Adrenal gland (tissue), 9 donors: ENCODE measurements at regions not wholly inside any gene's neighbourhood (a gene's known extent, or its start where the extent isn't known, plus 50 kb on each side); places are given as distances from the start of the nearest gene placed in this dataset.

Source experiments
- DNase-seq, 7 donors: peaks; one replicate each; pipeline ENCODE4 v3.0.0-alpha.2; 2019 to 2020
- H3K27ac ChIP-seq, 5 donors: fragments of 200-600 bp; sonication (generic) in 4 of 5; 1 replicate in 3 of 5; 2 replicates in 2 of 5; pipeline versions ENCODE4 v1.5.1 to v1.8.0; 2016 to 2020; ENCODE audit warnings: mild to moderate bottlenecking in 1 of 5
- H3K27me3 ChIP-seq: fragments of 200-600 bp; 2 replicates; pipeline ENCODE4 v1.8.0; 2021
- H3K36me3 ChIP-seq, 2 donors: fragments of 200-600 bp; replicated peaks in 1 of 2; 1 replicate in 1 of 2; 2 replicates in 1 of 2; pipeline versions ENCODE4 v1.5.1 to v1.8.0; 2018 to 2022
- H3K4me1 ChIP-seq, 2 donors: fragments of 200-600 bp; replicated peaks in 1 of 2; 1 replicate in 1 of 2; 2 replicates in 1 of 2; pipeline versions ENCODE4 v1.5.1 to v1.8.0; 2018 to 2021
- H3K4me3 ChIP-seq, 4 donors: fragments of 200-600 bp; sonication (generic) in 3 of 4; one replicate each; pipeline ENCODE4 v1.5.1; 2016 to 2018
- H3K9me3 ChIP-seq, 3 donors: fragments of 200-600 bp; sonication (generic) in 1 of 3; replicated peaks in 1 of 3; 1 replicate in 2 of 3; 2 replicates in 1 of 3; pipeline versions ENCODE4 v1.5.1 to v1.8.0; 2016 to 2021
- CTCF ChIP-seq, 6 experiments: fragments of 450-650 bp in 4 of 6; fragments of 200-600 bp in 2 of 6; sonication (generic) in 1 of 6; IDR thresholded peaks; 1 replicate in 5 of 6; 2 replicates in 1 of 6; pipeline versions ENCODE4 v1.5.1 to v1.8.0; 2016 to 2021; ENCODE audit warnings: antibody characterized with exemption in 6 of 6, mild to moderate bottlenecking in 2 of 6, moderate library complexity in 1 of 6
- POLR2A ChIP-seq, 2 donors: fragments of 450-650 bp; IDR thresholded peaks; one replicate each; pipeline ENCODE4 v1.6.1; 2017; ENCODE audit warnings: antibody characterized with exemption in 2 of 2, mild to moderate bottlenecking in 2 of 2, moderate library complexity in 1 of 2
- WGBS, 4 donors: extraction: QIAGEN DNeasy Blood & Tissue Kit in 2 of 4; methylation state at CpG; one replicate each; pipeline versions ENCODE4 v1.1.5 to v1.1.7; 2013 to 2017; 5-methylcytosine and 5-hydroxymethylcytosine counted together
- intact Hi-C, 2 donors: fragments of 100-400 bp; cut with DNase I; formaldehyde crosslinking; loops; one replicate each; pipeline versions ENCODE4 v1.14.1 to v1.15.0; 2022 to 2023
- donor health status: healthy with polysubstance abuse.
- donor health status: Bipolar disorder and iron deficiency.
- donor health status: DM: yes; HTN: yes; CAD: no.
- donor health status: DM: no; HTN: no; CAD: no.
- donor health status: DM: no; HTN: no; CAD: no.

DNA sequence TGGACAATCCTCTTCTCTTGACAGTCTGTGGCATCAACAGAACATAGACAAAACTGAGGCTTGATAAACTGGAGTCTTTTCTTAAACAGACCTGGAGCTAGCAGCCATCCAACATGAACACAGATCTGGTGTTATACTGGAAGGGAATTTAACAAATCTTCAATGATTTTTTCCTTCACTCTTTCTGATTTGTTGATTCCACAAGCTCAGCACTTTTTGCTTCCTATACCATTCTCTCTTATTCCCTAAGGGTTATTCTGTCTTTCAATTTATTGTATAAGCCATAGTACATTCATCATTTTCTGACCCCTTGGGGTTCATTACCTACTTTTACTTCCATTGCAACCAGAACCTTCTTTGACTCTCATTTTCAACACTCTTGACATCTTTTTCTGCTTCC, 1255.6 kb downstream of the NLGN4Y start:
- H3K9me3 ChIP-seq: no peaks in the 10 kb centered on the region
- no peaks in the 10 kb centered on the region for H3K36me3 ChIP-seq
- no peaks in the 10 kb centered on the region for H3K4me1 ChIP-seq
- H3K4me3 ChIP-seq: no peak overlapping the region
- H3K27ac ChIP-seq: no peak overlapping the region
- DNase-seq: no peak
- no peaks in the 10 kb centered on the region for H3K27me3 ChIP-seq
- TF ChIP-seq CTCF (IDR thresholded peaks at IDR 0.05) (no peak), POLR2A (IDR thresholded peaks at IDR 0.05) (no peak)
- intact Hi-C loops: no loop called here

DNA sequence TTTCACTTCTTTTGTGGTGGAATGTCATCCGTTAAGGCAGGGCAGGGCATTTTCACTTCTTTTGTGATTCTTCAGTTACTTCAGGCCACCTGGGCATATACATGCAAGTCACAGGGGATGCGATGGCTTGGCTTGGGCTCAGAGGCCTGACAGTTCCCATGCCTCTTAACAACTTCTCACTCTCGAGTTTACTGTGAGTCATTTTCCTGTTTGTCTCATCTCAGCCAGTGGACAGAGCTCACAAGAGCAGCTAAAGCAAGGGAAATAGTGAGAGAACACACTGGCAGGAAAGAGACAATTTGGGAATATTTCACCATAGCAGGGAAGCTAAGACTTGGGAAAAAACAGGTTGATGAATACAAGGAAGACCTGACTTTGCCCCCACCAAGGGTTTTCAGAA, 1275.7 kb downstream of the NLGN4Y start:
- Histone ChIP-seq H3K4me3 (no peak overlapping the region), H3K27me3 (no peaks in the 10 kb centered on the region), H3K36me3 (no peaks in the 10 kb centered on the region), H3K27ac (no peak overlapping the region), H3K9me3 (no peaks in the 10 kb centered on the region), H3K4me1 (no peaks in the 10 kb centered on the region)
- TF ChIP-seq POLR2A (IDR thresholded peaks at IDR 0.05): no peak
- no peak for TF ChIP-seq CTCF (IDR thresholded peaks at IDR 0.05)
- intact Hi-C loops: no loop called here
- 31 to 36% methylated on average over 3 of the region's 3 CpGs; no CpG with 5 or more reads in 2 of the 4 donors for WGBS, 4 donors
- no peak for DNase-seq

DNA sequence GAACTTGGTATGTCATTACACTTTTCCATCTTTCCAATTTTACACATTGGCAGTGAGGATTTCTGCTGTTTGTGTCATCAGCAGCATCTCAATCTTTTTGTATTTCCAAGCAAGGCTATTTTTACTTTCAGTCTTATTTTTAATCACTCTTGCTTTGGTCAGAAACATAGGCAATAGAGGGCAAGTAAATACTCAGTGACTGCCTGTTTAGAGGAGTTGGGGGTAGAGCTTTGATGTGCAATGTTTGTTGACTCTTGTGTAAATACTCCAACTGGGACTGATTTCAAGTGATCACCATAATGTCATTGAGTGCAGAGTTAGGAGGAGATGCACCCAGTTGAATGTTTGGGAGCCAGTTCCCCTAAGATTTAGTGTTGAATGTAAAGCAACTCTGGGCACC, 1281.7 kb downstream of the NLGN4Y start:
- H3K36me3 ChIP-seq: no peaks in the 10 kb centered on the region
- no peak for TF ChIP-seq POLR2A (IDR thresholded peaks at IDR 0.05)
- TF ChIP-seq CTCF (IDR thresholded peaks at IDR 0.05): no peak
- no peaks in the 10 kb centered on the region for H3K27me3 ChIP-seq
- H3K4me3 ChIP-seq: no peak overlapping the region
- H3K9me3 ChIP-seq: no peaks in the 10 kb centered on the region
- DNase-seq: no peak
- H3K27ac ChIP-seq: no peak overlapping the region
- H3K4me1 ChIP-seq: no peaks in the 10 kb centered on the region
- intact Hi-C loops: no loop called here

- no peaks in the 10 kb centered on the region for H3K27me3 ChIP-seq
- H3K36me3 ChIP-seq: no peaks in the 10 kb centered on the region
- H3K4me3 ChIP-seq: no peak overlapping the region
- no peak for TF ChIP-seq CTCF (IDR thresholded peaks at IDR 0.05)
- no peak for TF ChIP-seq POLR2A (IDR thresholded peaks at IDR 0.05)
- no peak for DNase-seq
- WGBS, 4 donors: 76 to 81% methylated on average over 6 of the region's 6 CpGs; no CpG with 5 or more reads in 2 of the 4 donors
- no peaks in the 10 kb centered on the region for H3K4me1 ChIP-seq
- H3K9me3 ChIP-seq: no peaks in the 10 kb centered on the region
- no peak overlapping the region for H3K27ac ChIP-seq
- intact Hi-C loops: no loop called here
Measured at GRCh38 chrY:15814241-15814640, 1289.9 kb downstream of the NLGN4Y start.
